Erythroblast (primary cell): ENCODE measurements at regions not wholly inside any gene's neighbourhood (a gene's known extent, or its start where the extent isn't known, plus 50 kb on each side); places are given as distances from the start of the nearest gene placed in this dataset.

ENCODE experiments used
- GATA1 ChIP-seq: IDR thresholded peaks from 2 replicates; pipeline ENCODE4 v1.6.1; 2011; ENCODE audit warnings: low read depth, mild to moderate bottlenecking, control low read depth, low read length, moderate library complexity
- POLR2A ChIP-seq: IDR thresholded peaks from 2 replicates; pipeline ENCODE4 v1.6.1; 2011; ENCODE audit warnings: mild to moderate bottlenecking, low read length

- TF ChIP-seq POLR2A (no peak), GATA1 (no peak)
Observed at GRCh38 chr22:49160261-49161001, 667.2 kb downstream of the BRD1 start.
